HG02870 (cell line): ENCODE measurements at regions not wholly inside any gene's neighbourhood (a gene's known extent, or its start where the extent isn't known, plus 50 kb on each side); places are given as distances from the start of the nearest gene placed in this dataset.
A peak's percentile ranks its signal among the peaks of the same experiment; 100 is the strongest.

Experiments used
- ATAC-seq: cut with Tn5 transposase; IDR thresholded peaks from one replicate; pipeline ENCODE4 v1.9.1; 2021; ENCODE audit warnings: mild to moderate bottlenecking, moderate library complexity; ENCODE audit not compliant: unreplicated experiment

- ATAC-seq = no peak
These were observed 172.5 kb downstream of the SMAD2 start for GRCh38 chr18:47758000-47758399.

GRCh38 chr18:47756364-47757016, 174.0 kb downstream of the SMAD2 start:
- ATAC-seq = no peak

- ATAC-seq = no peak
These were observed 175.4 kb downstream of the SMAD2 start for GRCh38 chr18:47755102-47755456.

- no peak for ATAC-seq
These were observed 176.0 kb downstream of the SMAD2 start for GRCh38 chr18:47754311-47755101.

DNA sequence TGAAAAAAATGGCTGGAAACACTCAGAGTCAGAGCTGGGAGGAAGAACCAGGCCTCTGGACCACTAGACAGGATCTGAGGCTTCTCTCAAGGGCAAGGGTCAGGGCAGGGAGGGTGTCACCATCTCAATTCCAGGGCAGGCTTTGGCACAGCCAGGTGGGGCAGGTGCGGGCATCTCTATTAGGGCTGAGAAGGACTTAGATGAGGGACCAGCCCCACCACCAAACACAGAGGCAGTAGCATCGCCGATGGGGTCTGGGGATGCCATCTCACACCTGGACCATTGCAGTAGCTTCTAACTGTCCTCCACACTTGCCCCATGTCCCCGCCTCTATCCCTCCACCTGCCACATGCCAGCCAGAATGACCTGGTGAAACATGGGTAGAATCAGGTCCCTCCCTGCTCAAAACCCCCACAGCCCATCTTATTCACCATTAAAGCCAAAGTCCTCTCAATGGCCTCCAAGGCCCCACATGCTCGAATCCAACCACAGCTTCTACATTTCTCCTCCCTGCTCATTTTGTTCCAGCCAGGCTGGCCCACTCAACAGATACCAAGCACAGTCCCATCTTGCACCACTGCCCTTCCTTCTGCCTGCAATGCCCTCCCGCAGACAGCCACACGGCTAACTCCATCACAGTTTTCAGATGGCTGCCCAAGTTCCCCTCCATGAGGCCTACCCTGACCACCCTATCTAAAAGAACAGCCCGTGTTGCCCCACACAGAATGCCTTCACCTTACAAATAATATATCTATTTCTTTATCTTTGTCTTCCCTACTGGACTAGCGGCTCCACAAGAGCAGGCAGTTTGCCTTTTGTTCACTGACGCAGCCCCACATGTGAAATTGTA, 177.4 kb downstream of the SMAD2 start:
- no peak for ATAC-seq

GRCh38 chr18:47750889-47751423, 179.5 kb downstream of the SMAD2 start:
- ATAC-seq = no peak

- no peak for ATAC-seq
These were observed 180.9 kb downstream of the SMAD2 start for GRCh38 chr18:47749600-47749973.

GRCh38 chr18:47748847-47749599, 181.4 kb downstream of the SMAD2 start:
- ATAC-seq = peak; percentile 84

- ATAC-seq = no peak
These were observed 182.2 kb downstream of the SMAD2 start for GRCh38 chr18:47748093-47748796.

GRCh38 chr18:47747260-47747795, 183.1 kb downstream of the SMAD2 start:
- no peak for ATAC-seq

DNA sequence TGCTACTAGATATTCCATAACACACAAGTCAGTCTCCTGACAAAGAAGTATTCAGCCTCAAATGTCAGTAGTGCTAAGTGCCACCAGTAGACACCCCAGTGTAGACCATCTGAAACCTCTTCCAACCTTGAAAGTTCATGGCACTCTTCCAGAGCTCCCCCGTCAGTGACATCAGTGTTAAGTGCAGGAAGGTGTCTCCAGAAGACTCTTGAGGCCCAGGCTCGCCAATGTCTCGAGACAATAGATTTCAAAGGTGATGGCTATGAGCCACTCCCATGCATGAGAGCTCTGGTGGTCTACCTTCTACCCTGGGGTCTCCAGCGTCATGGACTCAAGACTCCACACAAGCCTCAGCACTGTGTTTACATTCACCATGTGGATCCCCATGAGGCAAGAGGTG, 183.8 kb downstream of the SMAD2 start:
- ATAC-seq = no peak

GRCh38 chr18:47745227-47745626, 185.2 kb downstream of the SMAD2 start:
- ATAC-seq = no peak

DNA sequence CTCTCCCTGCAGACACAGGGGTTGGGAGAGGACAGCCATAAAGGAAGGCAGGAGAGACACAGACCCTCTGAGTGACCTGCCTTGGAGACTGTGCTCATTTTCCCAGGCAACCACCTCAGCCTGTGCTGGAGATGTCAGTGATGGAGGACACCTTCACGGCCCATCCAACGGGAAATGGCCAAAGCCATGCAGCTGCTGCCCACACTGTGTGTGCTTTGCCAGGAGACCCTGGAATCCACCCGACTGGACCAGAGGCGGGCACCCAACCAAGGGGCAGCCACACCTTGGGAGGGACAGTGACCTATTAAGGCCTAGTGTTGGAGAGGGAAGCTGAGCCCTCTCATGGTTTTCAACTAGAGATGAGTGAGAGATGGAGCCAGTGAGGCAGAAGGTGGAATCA, 192.5 kb downstream of the SMAD2 start:
- no peak for ATAC-seq

DNA sequence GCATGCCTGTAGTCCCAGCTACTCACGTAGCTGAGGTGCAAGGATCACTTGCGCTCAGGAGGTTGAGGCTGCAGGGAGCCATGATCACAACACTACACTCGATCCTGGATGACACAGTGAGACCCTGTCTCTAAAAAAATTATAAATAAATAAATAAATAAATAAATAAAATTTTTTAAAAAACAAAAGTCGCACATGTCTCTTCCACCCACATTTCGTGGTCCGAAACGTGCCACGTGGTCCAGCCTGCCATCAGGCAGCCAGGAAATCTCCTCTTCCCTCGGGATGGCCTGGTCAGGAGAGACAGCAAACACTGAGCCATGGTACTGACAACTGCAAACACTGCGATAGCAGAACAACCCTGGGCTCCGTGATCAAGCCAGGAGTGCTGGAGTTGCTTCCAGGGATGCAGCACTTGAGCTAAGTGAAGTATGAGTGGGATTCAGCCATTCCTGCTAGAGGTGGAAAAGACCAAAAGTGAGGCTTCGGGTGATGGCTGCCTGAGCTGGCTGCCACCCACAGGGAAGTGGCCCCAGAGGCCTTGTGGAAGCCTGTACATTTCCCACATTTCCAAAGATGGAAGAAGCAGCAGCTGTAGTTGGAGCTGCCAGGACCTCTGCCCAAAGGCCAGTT, 193.1 kb downstream of the SMAD2 start:
- ATAC-seq = no peak

GRCh38 chr18:47736376-47737140, 193.9 kb downstream of the SMAD2 start:
- no peak for ATAC-seq

GRCh38 chr18:47735041-47735702, 195.3 kb downstream of the SMAD2 start:
- ATAC-seq = no peak

GRCh38 chr18:47731276-47731675, 199.2 kb downstream of the SMAD2 start:
- ATAC-seq = no peak

DNA sequence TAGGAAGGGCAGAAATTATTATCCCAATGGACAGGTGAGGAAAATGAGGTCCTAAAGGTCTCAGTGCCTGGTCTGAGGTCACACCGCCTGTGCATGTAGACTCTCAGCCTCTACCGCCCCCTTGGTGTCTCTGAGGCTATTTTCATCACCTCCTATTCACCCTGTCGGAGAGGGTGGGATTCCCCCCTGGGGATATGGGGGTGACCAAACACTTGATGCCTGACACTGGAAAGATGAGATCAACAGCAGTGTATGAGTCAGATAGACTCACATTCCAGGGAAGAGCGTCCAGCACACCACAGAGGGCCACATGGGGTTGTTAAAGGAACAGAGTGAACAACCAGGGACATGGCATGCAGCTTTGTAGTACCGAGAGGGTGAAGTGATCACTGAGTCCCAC, 199.7 kb downstream of the SMAD2 start:
- no peak for ATAC-seq
